ENCODE measurements at regions not wholly inside any gene's neighbourhood (a gene's known extent, or its start where the extent isn't known, plus 50 kb on each side); places are given as distances from the start of the nearest gene placed in this dataset.

GRCh38 chr1:219988387-219988786 is 57.9 kb downstream of the EPRS1 start:
- intact Hi-C loops (cut with micrococcal nuclease), result no loop called here
- Histone ChIP-seq H3K4me3 (replicated peaks in 1 of 3; ENCODE audit: insufficient read depth in 1 of 3, low read depth in 1 of 3, low read length in 3 of 3) (no peak overlapping the region), H3K4me1 (ENCODE audit: control insufficient read depth, extremely low read depth, insufficient read depth, low read length) (no peaks in the 10 kb centered on the region), H3K27ac (ENCODE audit: insufficient read depth, low read depth, low read length) (no peak overlapping the region), H3K79me2 (ENCODE audit: control insufficient read depth, insufficient read depth, low read length) (no peaks in the 10 kb centered on the region), H2AFZ (ENCODE audit: low read depth, low read length) (no peak overlapping the region), H3K9me1 (replicated peaks; ENCODE audit: control insufficient read depth, extremely low read depth, insufficient read depth, low read length) (no peaks in the 10 kb centered on the region), H3K36me3 (ENCODE audit: control insufficient read depth in 2 of 2, extremely low read depth in 1 of 2, insufficient read depth in 2 of 2, low read length in 2 of 2) (peaks cover 3 to 5% of the 10 kb centered on the region in 2 experiments), H4K20me1 (replicated peaks; ENCODE audit: control insufficient read depth, extremely low read depth, insufficient read depth, low read length) (no peaks in the 10 kb centered on the region), H3K9me3 (replicated peaks; ENCODE audit: control insufficient read depth, insufficient read depth, low read length) (no peaks in the 10 kb centered on the region), H3K4me2 (ENCODE audit: insufficient read depth, low read length) (no peak overlapping the region), H3K9ac (replicated peaks; ENCODE audit: extremely low read depth, insufficient read depth, low read length) (no peak overlapping the region), H3K27me3 (ENCODE audit: control insufficient read depth in 2 of 2, insufficient read depth in 2 of 2, low read length in 2 of 2) (no peaks in the 10 kb centered on the region)
- FAIRE-seq (no peak), DNase-seq (ENCODE audit: low read depth, low spot score) (no peak)
- no peak for TF ChIP-seq EZH2 (IDR thresholded peaks at IDR 0.05; ENCODE audit: borderline replicate concordance, low read depth, low read length, severe bottlenecking)
- TF ChIP-seq MAX (IDR thresholded peaks at IDR 0.05; ENCODE audit: insufficient read depth, insufficient read length), result no peak
- TF ChIP-seq MYC (IDR thresholded peaks at IDR 0.05; ENCODE audit: low read depth, low read length), result no peak
- no peak for TF ChIP-seq JUN (IDR thresholded peaks at IDR 0.05; ENCODE audit: borderline replicate concordance, insufficient read depth, insufficient read length, low read depth)
- no peak for TF ChIP-seq POLR2A (IDR thresholded peaks at IDR 0.05; ENCODE audit: low read depth, low read length)
- no peak for TF ChIP-seq POLR2AphosphoS5 (IDR thresholded peaks at IDR 0.05; ENCODE audit: insufficient read depth, low read depth, low read length)
- TF ChIP-seq FOS (IDR thresholded peaks at IDR 0.05; ENCODE audit: borderline replicate concordance, insufficient read depth, low read length), result no peak
- TF ChIP-seq, protein P1, sequence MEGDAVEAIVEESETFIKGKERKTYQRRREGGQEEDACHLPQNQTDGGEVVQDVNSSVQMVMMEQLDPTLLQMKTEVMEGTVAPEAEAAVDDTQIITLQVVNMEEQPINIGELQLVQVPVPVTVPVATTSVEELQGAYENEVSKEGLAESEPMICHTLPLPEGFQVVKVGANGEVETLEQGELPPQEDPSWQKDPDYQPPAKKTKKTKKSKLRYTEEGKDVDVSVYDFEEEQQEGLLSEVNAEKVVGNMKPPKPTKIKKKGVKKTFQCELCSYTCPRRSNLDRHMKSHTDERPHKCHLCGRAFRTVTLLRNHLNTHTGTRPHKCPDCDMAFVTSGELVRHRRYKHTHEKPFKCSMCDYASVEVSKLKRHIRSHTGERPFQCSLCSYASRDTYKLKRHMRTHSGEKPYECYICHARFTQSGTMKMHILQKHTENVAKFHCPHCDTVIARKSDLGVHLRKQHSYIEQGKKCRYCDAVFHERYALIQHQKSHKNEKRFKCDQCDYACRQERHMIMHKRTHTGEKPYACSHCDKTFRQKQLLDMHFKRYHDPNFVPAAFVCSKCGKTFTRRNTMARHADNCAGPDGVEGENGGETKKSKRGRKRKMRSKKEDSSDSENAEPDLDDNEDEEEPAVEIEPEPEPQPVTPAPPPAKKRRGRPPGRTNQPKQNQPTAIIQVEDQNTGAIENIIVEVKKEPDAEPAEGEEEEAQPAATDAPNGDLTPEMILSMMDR (IDR thresholded peaks at IDR 0.05; ENCODE audit: extremely low read depth in 1 of 2, insufficient read depth in 1 of 2, low read depth in 1 of 2, low read length in 2 of 2), result no peak
- TF ChIP-seq GATA2 (IDR thresholded peaks at IDR 0.05; ENCODE audit: insufficient read depth, insufficient read length, low read depth, low read length), result no peak
- no TSS peak for BruUV-seq (replicated peaks)
- ChIA-PET POLR2A (no interaction called here), CTCF (interaction anchor here (0.6 to 2.1 kb wide), 2 partner anchors 135 to 787 kb away, joined by 3 to 8 read pairs; no protein-coding TSS in a partner anchor)
- dilution Hi-C loops (cut with MboI; ENCODE audit: extremely low pct_ligation_motif_present, low sequenced_read_pairs), result no loop called here

Data from endothelial cell of umbilical vein (primary cell).